SJCRH30 (cell line): ENCODE measurements at regions not wholly inside any gene's neighbourhood (a gene's known extent, or its start where the extent isn't known, plus 50 kb on each side); places are given as distances from the start of the nearest gene placed in this dataset.

Experiments
- DNase-seq, 2 experiments: peaks; one replicate each; pipeline ENCODE4 v3.0.0-alpha.2; 2015 to 2020
- H3K27ac ChIP-seq: fragments of 250-450 bp; sonication (Bioruptor Pico); 2 replicates; pipeline ENCODE4 v1.5.1; 2020; ENCODE audit warnings: mild to moderate bottlenecking, moderate library complexity
- H3K27me3 ChIP-seq: fragments of 250-450 bp; sonication (Bioruptor Pico); 2 replicates; pipeline ENCODE4 v1.5.1; 2020; ENCODE audit warnings: mild to moderate bottlenecking, moderate library complexity
- H3K36me3 ChIP-seq: fragments of 250-450 bp; sonication (Bioruptor Pico); 2 replicates; pipeline ENCODE4 v1.5.1; 2020; ENCODE audit warnings: mild to moderate bottlenecking, moderate library complexity
- H3K4me1 ChIP-seq: fragments of 250-450 bp; sonication (Bioruptor Pico); 2 replicates; pipeline ENCODE4 v1.5.1; 2020; ENCODE audit warnings: mild to moderate bottlenecking, moderate library complexity
- H3K4me3 ChIP-seq: fragments of 250-450 bp; sonication (Bioruptor Pico); 2 replicates; pipeline ENCODE4 v1.5.1; 2020; ENCODE audit warnings: mild to moderate bottlenecking, moderate library complexity
- H3K9me3 ChIP-seq: fragments of 250-450 bp; sonication (Bioruptor Pico); replicated peaks from 2 replicates; pipeline ENCODE4 v1.5.1; 2020; ENCODE audit warnings: mild to moderate bottlenecking, moderate library complexity

- no peak overlapping the region for H3K4me3 ChIP-seq
- DNase-seq = no peak
- no peak overlapping the region for H3K27ac ChIP-seq
- no peaks in the 10 kb centered on the region for H3K4me1 ChIP-seq
- peaks cover 9% of the 10 kb centered on the region; the same call in 1 of the 2 replicates for H3K27me3 ChIP-seq
- no peaks in the 10 kb centered on the region for H3K9me3 ChIP-seq
- H3K36me3 ChIP-seq = no peaks in the 10 kb centered on the region
Observed at GRCh38 chr20:24825591-24825990, 123.5 kb upstream of the CST7 start.

DNA sequence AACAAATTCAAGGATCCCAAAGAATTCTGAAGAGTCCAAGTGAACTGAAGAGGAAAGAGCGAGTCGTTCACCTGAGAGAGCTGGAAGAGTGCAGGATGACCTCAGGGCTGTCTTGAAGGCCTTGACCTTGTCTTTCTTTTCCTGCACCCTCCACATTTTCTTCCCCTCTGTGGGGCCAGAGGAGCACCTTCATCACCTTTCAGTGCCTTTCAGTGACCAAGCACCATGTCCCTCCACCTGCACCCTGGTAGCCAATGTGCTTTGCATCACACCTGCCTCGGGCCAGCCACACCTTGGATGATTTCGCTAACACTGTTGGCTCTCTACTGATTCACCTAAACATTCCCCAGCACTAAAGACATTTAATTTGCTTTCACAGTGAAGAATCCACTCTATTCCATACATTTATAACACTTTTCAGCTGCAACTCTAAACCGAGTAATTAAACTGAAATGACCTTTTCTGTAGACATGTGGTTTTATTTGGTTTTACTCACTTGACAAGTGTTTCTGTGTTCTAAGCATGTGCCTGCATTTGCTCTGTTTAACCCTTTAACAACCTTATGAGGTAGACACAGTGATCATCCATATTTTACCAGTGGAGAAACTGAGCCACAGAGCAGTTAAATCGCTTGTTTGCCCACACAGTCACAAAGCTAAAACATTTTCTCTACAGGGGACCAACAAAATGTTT, 121.3 kb upstream of the CST7 start:
- no peaks in the 10 kb centered on the region for H3K36me3 ChIP-seq
- no peak overlapping the region for H3K4me3 ChIP-seq
- no peaks in the 10 kb centered on the region for H3K4me1 ChIP-seq
- no peak for DNase-seq
- H3K27me3 ChIP-seq = peaks cover 6% of the 10 kb centered on the region; the same call in 1 of the 2 replicates
- no peak overlapping the region for H3K27ac ChIP-seq
- H3K9me3 ChIP-seq = no peaks in the 10 kb centered on the region

DNA sequence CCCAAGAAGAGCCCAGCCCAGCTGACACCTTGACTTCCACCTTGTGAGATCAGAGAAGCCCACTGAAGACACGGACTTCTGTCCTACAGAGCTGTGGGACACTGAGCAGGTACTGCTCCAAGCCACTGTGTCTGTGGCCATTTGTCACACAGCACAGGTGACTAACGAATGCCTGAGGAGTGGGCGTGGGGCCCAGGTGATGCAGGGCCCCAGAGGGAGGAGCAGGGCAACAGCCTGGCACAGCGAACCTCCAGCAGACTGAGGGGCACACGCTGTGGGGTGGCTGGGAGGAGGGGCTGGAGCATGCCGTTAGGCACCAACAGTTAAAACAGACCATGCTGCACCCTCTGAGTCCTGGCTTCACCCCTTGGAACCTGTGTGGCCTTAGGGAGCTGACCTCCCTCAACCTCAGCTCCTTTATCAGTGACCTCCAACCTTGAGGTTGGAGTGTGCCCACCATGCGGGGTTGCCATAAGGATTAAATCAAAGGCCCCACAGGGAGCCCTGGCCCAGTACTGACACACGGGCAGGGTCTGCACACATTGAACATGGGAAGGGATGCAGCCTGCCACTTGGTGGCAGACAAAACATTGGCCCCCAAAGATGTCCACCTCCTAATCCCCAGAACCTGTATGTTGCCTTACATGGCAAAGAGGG, 119.9 kb upstream of the CST7 start:
- no peak overlapping the region for H3K27ac ChIP-seq
- H3K4me1 ChIP-seq = no peaks in the 10 kb centered on the region
- DNase-seq = no peak
- no peaks in the 10 kb centered on the region for H3K9me3 ChIP-seq
- H3K4me3 ChIP-seq = no peak overlapping the region
- no peaks in the 10 kb centered on the region for H3K36me3 ChIP-seq
- H3K27me3 ChIP-seq = peaks cover 4% of the 10 kb centered on the region; the same call in 1 of the 2 replicates

GRCh38 chr20:24829649-24830370, 119.3 kb upstream of the CST7 start:
- Histone ChIP-seq H3K27me3 (peaks cover 4% of the 10 kb centered on the region; the same call in 1 of the 2 replicates), H3K4me1 (no peaks in the 10 kb centered on the region), H3K9me3 (no peaks in the 10 kb centered on the region), H3K4me3 (no peak overlapping the region), H3K27ac (no peak overlapping the region), H3K36me3 (no peaks in the 10 kb centered on the region)
- DNase-seq = no peak

DNA sequence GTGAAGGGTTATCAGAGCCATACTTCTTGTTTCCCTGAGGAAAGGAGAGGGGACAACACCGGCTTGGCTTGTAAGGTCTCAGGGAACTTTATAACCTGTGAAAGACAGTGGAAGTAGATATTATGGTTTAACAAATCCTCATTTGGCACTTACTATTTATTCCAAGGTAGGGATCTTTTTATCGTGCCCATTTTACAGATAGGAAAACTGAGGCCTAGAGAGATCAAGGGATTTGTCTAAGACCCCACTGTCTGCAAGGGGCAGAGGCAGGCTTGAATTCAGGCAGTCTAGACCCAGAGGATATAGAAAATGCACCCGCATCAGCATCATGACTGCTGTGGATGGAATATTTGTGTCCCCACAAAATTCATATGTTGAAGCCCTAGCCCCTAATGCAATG, 118.4 kb upstream of the CST7 start:
- H3K27ac ChIP-seq = no peak overlapping the region
- H3K9me3 ChIP-seq = no peaks in the 10 kb centered on the region
- no peaks in the 10 kb centered on the region for H3K4me1 ChIP-seq
- DNase-seq = no peak
- H3K4me3 ChIP-seq = no peak overlapping the region
- peaks cover 4% of the 10 kb centered on the region; the same call in 1 of the 2 replicates for H3K27me3 ChIP-seq
- H3K36me3 ChIP-seq = no peaks in the 10 kb centered on the region

- H3K4me1 ChIP-seq = no peaks in the 10 kb centered on the region
- H3K27ac ChIP-seq = no peak overlapping the region
- no peaks in the 10 kb centered on the region for H3K9me3 ChIP-seq
- no peak for DNase-seq
- H3K36me3 ChIP-seq = no peaks in the 10 kb centered on the region
- H3K27me3 ChIP-seq = peaks cover 4% of the 10 kb centered on the region; the same call in 1 of the 2 replicates
- no peak overlapping the region for H3K4me3 ChIP-seq
Observed at GRCh38 chr20:24831232-24831631, 117.8 kb upstream of the CST7 start.

DNA sequence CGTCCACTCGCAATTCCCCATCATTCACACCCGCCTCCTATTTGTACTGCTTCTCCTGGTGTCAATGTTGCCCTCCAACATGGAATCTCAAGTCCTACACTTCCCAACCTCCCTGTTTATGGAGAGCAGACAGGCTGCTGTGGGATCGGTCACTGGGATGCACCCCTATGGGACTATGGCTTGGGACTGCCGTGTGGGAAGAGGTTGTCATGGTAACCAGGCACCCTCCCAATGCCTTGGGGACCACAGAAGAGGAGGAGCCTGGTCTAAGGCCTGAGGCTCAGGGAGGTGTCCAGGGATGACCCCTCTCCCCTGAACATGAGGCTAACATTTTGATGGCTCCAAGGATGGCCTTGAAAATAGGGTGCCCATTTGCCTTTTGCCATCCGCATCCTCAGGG, 116.6 kb upstream of the CST7 start:
- H3K27ac ChIP-seq = no peak overlapping the region
- no peak for DNase-seq
- no peak overlapping the region for H3K4me3 ChIP-seq
- no peaks in the 10 kb centered on the region; the same call in 1 of the 2 replicates for H3K4me1 ChIP-seq
- H3K36me3 ChIP-seq = no peaks in the 10 kb centered on the region
- peaks cover 4% of the 10 kb centered on the region; the same call in 1 of the 2 replicates for H3K27me3 ChIP-seq
- H3K9me3 ChIP-seq = no peaks in the 10 kb centered on the region

DNA sequence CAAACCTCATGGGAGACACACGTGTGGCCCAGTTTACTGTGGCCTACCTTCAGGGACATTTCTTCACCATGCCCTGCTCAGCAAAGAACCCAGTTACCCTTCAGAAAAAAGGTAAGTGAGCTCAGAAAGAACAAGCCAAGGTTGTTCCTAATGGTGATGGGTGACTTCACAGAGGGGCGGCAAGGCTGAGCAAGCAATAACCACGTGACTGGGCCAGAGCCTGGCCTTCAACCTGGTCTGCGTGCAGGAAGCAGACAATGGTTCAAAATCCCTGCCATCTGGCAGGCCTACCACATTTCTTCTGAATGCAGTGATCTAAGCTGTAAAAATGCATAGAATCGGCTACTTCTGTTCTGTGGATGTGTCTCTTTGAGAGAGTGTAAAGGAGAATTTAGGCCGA, 115.5 kb upstream of the CST7 start:
- Histone ChIP-seq H3K9me3 (no peaks in the 10 kb centered on the region), H3K4me1 (no peaks in the 10 kb centered on the region; the same call in 1 of the 2 replicates), H3K27ac (no peak overlapping the region), H3K4me3 (no peak overlapping the region), H3K27me3 (no peaks in the 10 kb centered on the region; the same call in 1 of the 2 replicates), H3K36me3 (no peaks in the 10 kb centered on the region)
- no peak for DNase-seq

GRCh38 chr20:24834310-24834709, 114.8 kb upstream of the CST7 start:
- no peaks in the 10 kb centered on the region; the same call in 1 of the 2 replicates for H3K27me3 ChIP-seq
- no peak overlapping the region for H3K27ac ChIP-seq
- no peaks in the 10 kb centered on the region for H3K9me3 ChIP-seq
- H3K4me1 ChIP-seq = no peaks in the 10 kb centered on the region; the same call in 1 of the 2 replicates
- no peak for DNase-seq
- H3K36me3 ChIP-seq = no peaks in the 10 kb centered on the region
- no peak overlapping the region for H3K4me3 ChIP-seq

- Histone ChIP-seq H3K4me1 (no peaks in the 10 kb centered on the region; the same call in 1 of the 2 replicates), H3K27me3 (no peaks in the 10 kb centered on the region; the same call in 1 of the 2 replicates), H3K9me3 (no peaks in the 10 kb centered on the region), H3K4me3 (no peak overlapping the region), H3K36me3 (no peaks in the 10 kb centered on the region), H3K27ac (no peak overlapping the region)
- no peak for DNase-seq
Observed at GRCh38 chr20:24835195-24835594, 113.9 kb upstream of the CST7 start.

GRCh38 chr20:24836041-24836533, 113.0 kb upstream of the CST7 start:
- H3K4me1 ChIP-seq = no peaks in the 10 kb centered on the region; the same call in 1 of the 2 replicates
- H3K36me3 ChIP-seq = no peaks in the 10 kb centered on the region
- no peaks in the 10 kb centered on the region; the same call in 1 of the 2 replicates for H3K27me3 ChIP-seq
- H3K9me3 ChIP-seq = no peaks in the 10 kb centered on the region
- no peak overlapping the region for H3K4me3 ChIP-seq
- DNase-seq = no peak
- H3K27ac ChIP-seq = no peak overlapping the region

- Histone ChIP-seq H3K4me3 (no peak overlapping the region), H3K9me3 (no peaks in the 10 kb centered on the region), H3K27me3 (no peaks in the 10 kb centered on the region; the same call in 1 of the 2 replicates), H3K27ac (no peak overlapping the region), H3K4me1 (no peaks in the 10 kb centered on the region; the same call in 1 of the 2 replicates), H3K36me3 (no peaks in the 10 kb centered on the region)
- DNase-seq = no peak
Observed at GRCh38 chr20:24836661-24837299, 112.3 kb upstream of the CST7 start.

GRCh38 chr20:24837781-24838450, 111.2 kb upstream of the CST7 start:
- peak; percentile 19 to 20 for DNase-seq
- H3K4me3 ChIP-seq = no peak overlapping the region
- no peak overlapping the region for H3K27ac ChIP-seq
- H3K27me3 ChIP-seq = no peaks in the 10 kb centered on the region
- no peaks in the 10 kb centered on the region for H3K9me3 ChIP-seq
- no peaks in the 10 kb centered on the region for H3K36me3 ChIP-seq
- no peaks in the 10 kb centered on the region; the same call in 1 of the 2 replicates for H3K4me1 ChIP-seq
